GM23248 (cell line): ENCODE measurements at regions not wholly inside any gene's neighbourhood (a gene's known extent, or its start where the extent isn't known, plus 50 kb on each side); places are given as distances from the start of the nearest gene placed in this dataset.

ENCODE experiments used
- EZH2 ChIP-seq: fragments of 200-600 bp; sonication (generic); IDR thresholded peaks from 2 replicates; pipeline ENCODE4 v1.6.1; 2018; ENCODE audit warnings: antibody characterized with exemption, mild to moderate bottlenecking; ENCODE audit not compliant: insufficient read depth, poor library complexity, severe bottlenecking
- EZH2phosphoT487 ChIP-seq: fragments of 200-600 bp; sonication (generic); IDR thresholded peaks from 2 replicates; pipeline ENCODE4 v1.6.1; 2018; ENCODE audit warnings: antibody characterized with exemption, moderate library complexity, mild to moderate bottlenecking, low read depth; ENCODE audit not compliant: insufficient read depth

- no peak for TF ChIP-seq EZH2
- no peak for TF ChIP-seq EZH2phosphoT487
Observed at GRCh38 chr2:35946478-35946877, 409.1 kb upstream of the CRIM1 start.
